ENCODE measurements at regions not wholly inside any gene's neighbourhood (a gene's known extent, or its start where the extent isn't known, plus 50 kb on each side); places are given as distances from the start of the nearest gene placed in this dataset.

- DNase-seq (ENCODE audit: low spot score): no peak
Measured at GRCh38 chr2:66382091-66382490, 52.8 kb upstream of the MEIS1 start.

DNA sequence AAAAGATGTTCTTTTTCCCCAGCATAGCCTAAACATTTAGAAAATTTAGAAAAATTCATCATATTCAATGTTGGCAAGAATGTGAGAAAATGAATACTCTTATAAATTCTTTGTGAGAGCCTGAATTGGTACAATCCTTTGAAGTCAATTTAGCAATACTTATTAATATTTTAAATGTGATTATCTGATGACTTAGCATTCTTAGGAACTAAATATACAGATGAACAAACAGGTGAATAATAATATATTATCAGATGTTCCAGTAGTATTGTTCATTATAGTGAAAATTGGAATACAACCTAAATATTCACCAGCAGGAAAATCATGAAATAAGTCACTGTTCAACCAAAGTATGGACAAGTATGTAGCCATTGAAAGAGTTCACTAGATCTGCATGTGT lies 55.5 kb upstream of the MEIS1 start:
- no peak for DNase-seq (ENCODE audit: low spot score)

- no peak for DNase-seq (ENCODE audit: low spot score)
Measured at GRCh38 chr2:66377832-66378231, 57.1 kb upstream of the MEIS1 start.

- DNase-seq (ENCODE audit: low spot score): no peak
Measured at GRCh38 chr2:66370824-66371223, 64.1 kb upstream of the MEIS1 start.

DNA sequence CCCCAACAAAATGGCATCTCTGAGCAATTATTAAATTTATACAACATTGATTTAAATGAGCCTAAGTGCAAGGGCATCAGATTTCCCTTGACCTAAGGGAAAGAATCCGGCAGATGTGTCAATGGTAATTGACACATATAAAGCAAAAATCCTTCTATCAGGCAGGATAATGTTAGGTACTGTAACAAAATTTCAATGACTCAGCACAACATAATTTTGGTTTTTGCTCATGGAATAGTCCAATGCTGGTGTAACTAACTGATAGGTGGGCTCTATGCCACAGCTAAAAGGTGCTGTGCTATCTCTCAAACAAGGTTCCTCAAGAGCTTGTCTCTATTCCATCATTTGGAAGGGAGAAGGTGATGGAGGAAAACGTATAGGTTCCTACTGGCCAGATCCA lies 68.3 kb upstream of the MEIS1 start:
- DNase-seq (ENCODE audit: low spot score): no peak

DNA sequence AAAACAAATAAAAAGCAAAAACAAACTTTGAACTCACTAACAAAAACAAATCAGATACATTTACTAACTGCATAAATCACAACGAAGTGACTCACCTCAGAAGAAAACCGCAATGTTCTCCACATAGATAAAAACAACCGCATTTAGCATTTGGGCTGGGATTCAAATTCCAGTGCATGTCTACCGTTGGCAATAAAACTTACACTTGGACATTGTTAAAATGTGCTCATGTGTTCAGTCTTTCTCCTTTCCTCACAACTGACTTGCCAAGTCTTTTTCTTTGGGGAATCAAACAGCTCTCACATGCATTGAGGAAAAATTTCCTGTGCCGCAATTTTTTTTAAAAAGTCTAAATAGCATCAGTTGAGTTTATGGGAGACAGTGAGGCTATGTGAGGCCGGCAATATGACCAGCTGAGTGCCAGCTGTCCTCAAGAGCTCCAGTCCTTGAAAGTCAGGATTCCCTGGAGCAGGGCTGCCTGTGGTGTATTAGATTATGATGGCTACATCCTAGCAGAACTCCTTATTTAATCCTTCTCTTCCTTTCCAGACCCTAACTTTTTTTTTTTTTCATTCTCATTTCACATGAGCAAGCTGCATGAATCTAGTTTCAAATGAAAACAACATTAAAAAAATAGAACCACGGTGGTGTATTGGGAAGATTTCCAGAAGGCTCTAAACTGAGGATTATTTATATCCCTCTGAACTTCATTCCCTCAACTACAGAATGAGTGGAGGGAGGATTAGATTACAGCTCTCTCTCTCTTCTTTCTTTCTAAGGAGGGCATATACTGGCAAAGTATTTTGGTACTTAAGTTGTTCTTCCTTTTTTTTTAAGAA lies 70.2 kb upstream of the MEIS1 start:
- no peak for DNase-seq (ENCODE audit: low spot score)

- DNase-seq (ENCODE audit: low spot score): no peak
Measured at GRCh38 chr2:66362701-66363100, 72.2 kb upstream of the MEIS1 start.

DNA sequence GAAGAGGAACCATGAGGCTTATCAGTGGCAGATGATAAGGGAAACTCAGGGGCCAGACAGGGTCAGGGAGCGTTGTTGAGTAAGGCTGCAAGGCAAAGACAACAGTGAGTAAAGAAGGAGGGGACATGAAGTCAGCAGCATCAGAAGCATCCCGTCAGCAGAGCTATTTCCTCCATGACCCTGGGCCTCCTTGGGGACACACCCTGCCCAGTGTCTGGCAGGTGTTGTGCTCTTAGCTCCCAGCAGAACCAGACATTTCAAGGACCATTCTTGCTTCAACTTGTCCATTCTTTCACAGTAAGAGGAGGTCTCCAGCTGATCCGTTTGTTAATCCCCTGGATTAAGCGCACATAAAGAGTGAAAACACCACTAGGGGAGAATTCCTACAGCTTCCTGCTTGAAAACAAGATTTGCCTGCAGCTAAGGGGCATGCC lies 88.7 kb upstream of the MEIS1 start:
- DNase-seq (ENCODE audit: low spot score): no peak

DNA sequence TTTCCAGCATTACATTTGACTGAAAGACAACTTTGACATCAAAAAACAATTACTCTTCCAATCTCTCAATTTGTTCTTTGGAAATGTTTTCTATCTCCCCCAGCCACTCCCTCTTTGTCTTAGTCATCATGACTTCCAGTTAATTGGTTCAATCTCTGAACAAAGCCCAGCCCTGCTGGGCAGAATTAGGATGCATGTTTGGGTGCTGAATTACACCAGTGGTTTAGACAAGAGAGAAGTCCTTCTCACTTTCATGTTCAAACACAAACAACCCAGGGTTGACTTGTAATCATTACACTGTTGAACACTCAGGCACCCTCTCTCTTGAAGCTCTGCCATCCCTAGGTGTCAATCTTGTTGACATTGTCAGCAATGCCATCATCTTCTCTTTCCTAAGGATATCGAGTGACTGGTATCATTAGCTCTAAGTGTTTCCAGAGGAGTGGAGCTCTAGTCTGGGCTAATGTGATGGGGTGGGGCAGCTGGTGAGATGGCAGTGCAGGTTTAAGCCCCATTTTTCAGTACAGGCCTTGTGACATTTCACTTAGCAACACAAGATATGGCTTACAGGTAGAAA lies 90.8 kb upstream of the MEIS1 start:
- no peak for DNase-seq (ENCODE audit: low spot score)

GRCh38 chr2:66343259-66343658 lies 91.7 kb upstream of the MEIS1 start:
- no peak for DNase-seq (ENCODE audit: low spot score)

GRCh38 chr2:66340521-66340920 lies 94.4 kb upstream of the MEIS1 start:
- DNase-seq (ENCODE audit: low spot score): no peak

- no peak for DNase-seq (ENCODE audit: low spot score)
Measured at GRCh38 chr2:66334237-66335029, 100.5 kb upstream of the MEIS1 start.

GRCh38 chr2:66331176-66331575 lies 103.7 kb upstream of the MEIS1 start:
- DNase-seq (ENCODE audit: low spot score): no peak

DNA sequence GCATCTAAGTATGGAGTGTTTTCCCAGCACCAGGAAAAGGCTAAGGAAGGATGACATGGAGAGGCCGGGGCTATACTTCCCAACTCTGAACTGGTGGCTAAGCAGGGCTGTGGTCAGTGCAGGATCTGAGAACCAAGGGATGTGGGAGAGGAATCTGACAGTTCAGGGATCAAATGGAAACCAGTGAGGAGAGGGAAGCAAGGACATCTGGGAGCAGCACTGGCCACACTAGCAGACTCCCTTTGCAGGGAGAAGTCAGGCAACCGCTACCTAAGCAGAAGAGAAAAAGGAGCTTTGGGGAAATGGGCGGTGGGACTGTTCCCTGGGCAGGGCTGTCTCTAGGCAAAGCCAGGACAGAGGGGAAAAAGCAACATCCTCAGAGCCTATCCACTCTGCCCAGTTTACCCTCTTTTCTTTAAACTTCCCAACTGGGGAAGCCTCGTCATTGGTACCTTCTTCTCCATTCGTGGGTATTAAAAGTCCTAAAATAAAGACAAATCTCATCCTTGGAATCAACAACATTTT lies 105.8 kb upstream of the MEIS1 start:
- no peak for DNase-seq (ENCODE audit: low spot score)

GRCh38 chr2:66327066-66327740 lies 107.7 kb upstream of the MEIS1 start:
- no peak for DNase-seq (ENCODE audit: low spot score)

- no peak for DNase-seq (ENCODE audit: low spot score)
Measured at GRCh38 chr2:66324909-66325528, 109.9 kb upstream of the MEIS1 start.

- DNase-seq (ENCODE audit: low spot score): no peak
Measured at GRCh38 chr2:66324356-66324755, 110.6 kb upstream of the MEIS1 start.

- no peak for DNase-seq (ENCODE audit: low spot score)
Measured at GRCh38 chr2:66323406-66323805, 111.5 kb upstream of the MEIS1 start.

DNA sequence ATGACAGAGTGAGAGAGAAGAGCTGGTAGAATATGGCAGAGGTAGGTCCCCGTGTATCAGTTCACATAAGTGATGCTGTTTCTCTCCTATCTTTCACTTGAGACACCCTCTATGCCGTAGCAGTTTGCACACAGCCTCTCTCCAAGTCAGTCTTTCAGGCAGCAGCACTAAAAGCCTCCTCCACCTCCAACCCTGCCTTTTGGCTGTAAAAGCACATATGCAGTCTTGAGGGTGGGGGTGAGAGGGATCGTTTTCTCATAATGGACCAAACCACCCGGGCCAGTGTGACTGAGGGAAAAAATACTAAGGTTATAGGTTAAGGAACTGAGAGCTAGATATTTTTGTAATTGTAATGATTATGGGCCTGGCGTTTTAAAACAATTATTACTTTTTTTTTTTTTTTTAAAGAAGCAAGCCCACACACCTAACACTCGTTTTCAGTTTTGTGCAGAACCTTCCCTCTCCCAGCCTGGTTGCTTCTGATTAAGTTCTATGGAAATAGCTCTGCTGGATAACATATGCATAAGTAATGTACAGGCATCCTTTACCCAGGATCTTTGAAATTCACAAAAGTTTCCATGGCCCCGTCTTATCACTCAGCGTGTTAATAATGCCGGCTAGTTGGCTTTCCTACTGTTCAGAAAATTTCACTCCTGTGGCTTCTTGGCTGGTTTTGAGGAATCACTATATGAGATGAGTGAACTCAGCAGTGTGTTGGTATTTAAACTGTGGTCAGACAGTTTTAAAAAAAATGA lies 112.2 kb upstream of the MEIS1 start:
- DNase-seq (ENCODE audit: low spot score): no peak

GRCh38 chr2:66318009-66318561 lies 116.8 kb upstream of the MEIS1 start:
- no peak for DNase-seq (ENCODE audit: low spot score)
